PC-9 (cell line): ENCODE measurements at regions not wholly inside any gene's neighbourhood (a gene's known extent, or its start where the extent isn't known, plus 50 kb on each side); places are given as distances from the start of the nearest gene placed in this dataset.
A peak's percentile ranks its signal among the peaks of the same experiment; 100 is the strongest.
"Not testable (repeated sequence)": the region's sequence is repeated elsewhere in the genome, so short reads cannot be mapped to it uniquely, and the experiment has no call there.

Experiments used
- BruUV-seq: library from RNA; stranded (reverse); fragments of 400-500 nt; replicated peaks from 2 replicates; lab custom pipeline; 2021; lab: Mats Ljungman, UMichigan
- CTCF ChIA-PET: fragments of 300-600 bp; sonication (Branson Sonifier 250); formaldehyde crosslinking; loops from one replicate; lab custom pipeline; 2022; ENCODE audit warnings: antibody characterized with exemption; lab: Charles Lee
- POLR2A ChIA-PET: fragments of 300-600 bp; sonication (Branson Sonifier 250); formaldehyde crosslinking; loops from one replicate; lab custom pipeline; 2022; ENCODE audit warnings: antibody characterized with exemption; ENCODE audit not compliant: unreplicated experiment; lab: Charles Lee
- DNase-seq, 2 experiments: peaks; one replicate each; pipeline versions ENCODE4 v3.0.0 to v3.0.0-alpha.2; 2015 to 2022; ENCODE audit warnings: mixed read lengths in 1 of 2
- H2AFZ ChIP-seq: fragments of 200-600 bp; sonication (generic); 2 replicates; pipeline ENCODE4 v1.8.1; 2017; ENCODE audit warnings: antibody characterized with exemption
- H3F3A ChIP-seq: fragments of 200-600 bp; sonication (generic); 2 replicates; pipeline ENCODE4 v1.8.1; 2017; ENCODE audit warnings: antibody characterized with exemption, mild to moderate bottlenecking, low read depth; ENCODE audit not compliant: insufficient read depth
- H3K27ac ChIP-seq: fragments of 200-600 bp; sonication (generic); 2 replicates; pipeline ENCODE4 v1.6.1; 2016; ENCODE audit warnings: mixed run types
- H3K27me3 ChIP-seq: fragments of 200-600 bp; sonication (generic); 2 replicates; pipeline ENCODE4 v1.6.1; 2016; ENCODE audit warnings: low read depth, mixed run types; ENCODE audit not compliant: insufficient read depth
- H3K36me3 ChIP-seq: fragments of 200-600 bp; sonication (generic); 2 replicates; pipeline ENCODE4 v1.6.1; 2016; ENCODE audit warnings: low read depth, mixed run types
- H3K4me1 ChIP-seq: fragments of 200-600 bp; sonication (generic); replicated peaks from 2 replicates; pipeline ENCODE4 v1.6.1; 2016; ENCODE audit warnings: mixed run types; ENCODE audit not compliant: insufficient read depth
- H3K4me2 ChIP-seq: fragments of 200-600 bp; sonication (generic); 2 replicates; pipeline ENCODE4 v1.6.1; 2017; ENCODE audit warnings: mixed run types
- H3K4me3 ChIP-seq: fragments of 200-600 bp; sonication (generic); 2 replicates; pipeline ENCODE4 v1.6.1; 2016; ENCODE audit warnings: mixed run types
- H3K79me2 ChIP-seq: fragments of 200-600 bp; sonication (generic); 2 replicates; pipeline ENCODE4 v1.6.1; 2017; ENCODE audit warnings: low read depth, mixed run types
- H3K9me2 ChIP-seq: fragments of 200-600 bp; sonication (generic); 2 replicates; pipeline ENCODE4 v1.8.1; 2017; ENCODE audit warnings: mild to moderate bottlenecking; ENCODE audit not compliant: insufficient read depth
- H3K9me3 ChIP-seq: fragments of 200-600 bp; sonication (generic); 2 replicates; pipeline ENCODE4 v1.8.1; 2016; ENCODE audit warnings: low read depth; ENCODE audit not compliant: insufficient read depth
- H4K20me1 ChIP-seq: fragments of 200-600 bp; sonication (generic); 2 replicates; pipeline ENCODE4 v1.8.1; 2017; ENCODE audit not compliant: insufficient read depth
- CTCF ChIP-seq: fragments of 200-600 bp; sonication (generic); conservative IDR thresholded peaks from 2 replicates; pipeline ENCODE4 v1.6.1; 2017; ENCODE audit warnings: mixed run types, antibody characterized with exemption, mild to moderate bottlenecking, moderate library complexity
- EZH2 ChIP-seq: fragments of 200-600 bp; sonication (generic); IDR thresholded peaks from 2 replicates; pipeline ENCODE4 v1.8.0; 2017; ENCODE audit warnings: antibody characterized with exemption, low read depth
- intact Hi-C: fragments of 100-400 bp; cut with micrococcal nuclease; formaldehyde crosslinking; loops from one replicate; pipeline ENCODE4 v1.10.0; 2022; ENCODE audit not compliant: unreplicated experiment

DNA sequence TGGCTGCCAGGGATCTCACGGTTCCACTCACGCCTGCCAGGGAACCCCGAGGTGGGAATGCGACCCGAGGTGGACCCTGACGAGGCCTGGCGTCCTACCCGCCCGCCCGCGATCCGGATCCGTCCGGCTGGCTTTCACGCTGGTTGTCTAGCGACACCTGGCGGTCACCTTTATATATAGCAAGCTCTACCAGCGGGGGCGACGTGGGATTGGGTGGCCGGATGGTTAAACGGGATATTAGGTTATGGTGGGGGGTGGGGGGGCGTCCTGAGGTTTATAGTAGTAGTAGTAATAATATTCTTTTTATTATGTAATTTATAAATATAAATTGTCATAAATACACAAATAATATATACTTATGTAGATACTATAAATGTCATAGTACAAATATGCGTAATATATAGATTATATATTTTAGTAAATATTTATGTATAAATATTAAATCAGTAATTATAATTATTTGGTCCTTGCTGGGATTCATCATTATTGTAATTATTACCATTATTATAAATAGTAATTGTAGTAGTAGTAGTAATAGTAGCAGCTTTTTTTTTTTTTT, 136.9 kb downstream of the KCNJ12 start:
- Histone ChIP-seq H3K9me2 (no peaks in the 10 kb centered on the region), H3K4me2 (peak overlapping the region; percentile 83), H3K27ac (no peak overlapping the region), H3K79me2 (no peaks in the 10 kb centered on the region), H3K4me3 (peak overlapping the region; percentile 49; the same call in 1 of the 2 replicates), H3F3A (no peaks in the 10 kb centered on the region), H3K9me3 (no peaks in the 10 kb centered on the region), H3K27me3 (peaks cover 25% of the 10 kb centered on the region), H3K36me3 (no peaks in the 10 kb centered on the region), H3K4me1 (0 out of 2 replicates have a peak, but pooled peaks cover 3% of the 10 kb centered on the region), H4K20me1 (no peaks in the 10 kb centered on the region), H2AFZ (peak overlapping the region; percentile 82)
- ChIA-PET POLR2A (interaction anchor here (0.5 kb wide), 1 partner anchor 56 kb away, joined by 23 read pairs; no protein-coding TSS in a partner anchor), CTCF (interaction anchor here (0.5 to 3.2 kb wide), 7 partner anchors 19 to 1391 kb away, joined by 3 to 15 read pairs (median 3); no protein-coding TSS in a partner anchor)
- BruUV-seq = no TSS peak
- TF ChIP-seq CTCF (peak; percentile 93), EZH2 (no peak)
- DNase-seq = peak; percentile 43 to 67
- intact Hi-C loops = loop anchor here (2.0 kb wide), 1 partner anchor 394 kb away; no protein-coding TSS in a partner anchor

DNA sequence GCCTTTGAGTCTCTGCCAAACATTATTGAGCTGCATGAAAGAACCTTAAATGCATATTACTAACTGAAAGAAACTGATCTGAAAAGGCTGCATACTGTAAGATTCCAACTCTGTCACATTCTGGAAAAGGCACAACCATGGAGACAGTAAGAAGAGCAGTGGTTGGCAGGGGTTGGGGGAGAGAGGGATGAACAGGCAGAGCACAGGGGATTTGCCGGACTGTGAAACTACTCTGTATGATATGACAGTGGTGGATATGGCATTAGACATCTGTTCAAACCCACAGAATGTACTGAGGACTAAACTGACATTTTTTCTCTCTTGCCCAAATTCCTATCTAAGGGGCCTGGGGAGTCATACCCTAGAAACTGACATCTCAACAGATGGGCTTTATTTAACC, 138.4 kb downstream of the KCNJ12 start:
- peaks cover 18% of the 10 kb centered on the region for H3K27me3 ChIP-seq
- BruUV-seq, H3K9me3 ChIP-seq, H3K79me2 ChIP-seq, H2AFZ ChIP-seq, intact Hi-C loops, H3F3A ChIP-seq, DNase-seq, H3K9me2 ChIP-seq, H4K20me1 ChIP-seq, H3K4me3 ChIP-seq, H3K27ac ChIP-seq, H3K36me3 ChIP-seq, CTCF ChIA-PET, POLR2A ChIA-PET, H3K4me2 ChIP-seq, H3K4me1 ChIP-seq: not testable (repeated sequence)

GRCh38 chr17:21517538-21518293, 141.6 kb downstream of the KCNJ12 start:
- no peaks in the 10 kb centered on the region for H3K36me3 ChIP-seq
- no peak overlapping the region for H3K27ac ChIP-seq
- no peaks in the 10 kb centered on the region for H4K20me1 ChIP-seq
- H3K4me2 ChIP-seq = no peak overlapping the region
- no TSS peak for BruUV-seq
- ChIA-PET CTCF (no interaction called here), POLR2A (no interaction called here)
- no peaks in the 10 kb centered on the region for H3K9me3 ChIP-seq
- TF ChIP-seq CTCF (no peak), EZH2 (no peak)
- H3K4me3 ChIP-seq = no peak overlapping the region
- no peaks in the 10 kb centered on the region for H3F3A ChIP-seq
- no peaks in the 10 kb centered on the region for H3K9me2 ChIP-seq
- peaks cover 3% of the 10 kb centered on the region for H3K27me3 ChIP-seq
- intact Hi-C loops = no loop called here
- DNase-seq = no peak
- H3K4me1 ChIP-seq = 0 out of 2 replicates have a peak, but pooled peaks cover 2% of the 10 kb centered on the region
- no peak overlapping the region for H2AFZ ChIP-seq
- H3K79me2 ChIP-seq = no peaks in the 10 kb centered on the region
